ENCODE measurements at regions not wholly inside any gene's neighbourhood (a gene's known extent, or its start where the extent isn't known, plus 50 kb on each side); places are given as distances from the start of the nearest gene placed in this dataset.

DNA sequence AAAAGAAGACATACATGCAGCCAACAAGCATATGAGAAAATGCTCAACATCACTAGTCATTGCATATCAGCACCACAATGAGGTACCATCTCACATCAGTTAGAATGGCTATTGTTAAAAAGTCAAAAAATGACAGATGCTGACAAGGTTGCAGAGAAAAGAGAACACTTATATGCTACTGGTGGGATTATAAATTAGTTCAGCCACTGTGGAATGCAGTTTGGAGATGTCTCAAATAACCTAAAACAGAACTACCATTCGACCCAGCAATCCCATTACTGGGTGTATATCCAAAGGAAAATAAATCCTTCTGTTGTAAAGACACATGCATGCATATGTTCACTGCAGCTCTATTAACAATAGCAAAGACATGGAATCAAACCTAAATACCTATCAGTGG, 238.4 kb downstream of the KCNC2 start:
- H3K4me3 Mint-ChIP-seq = no peak overlapping the region
- no peaks in the 10 kb centered on the region for H3K4me1 Mint-ChIP-seq
- H3K27ac Mint-ChIP-seq = no peak overlapping the region
- CTCF ChIA-PET = no interaction called here
- H3K36me3 Mint-ChIP-seq (ENCODE audit: low read depth) = no peaks in the 10 kb centered on the region
- H3K27me3 Mint-ChIP-seq = no peaks in the 10 kb centered on the region
- POLR2A ChIA-PET = no interaction called here
- H3K9me3 Mint-ChIP-seq = peaks cover 2% of the 10 kb centered on the region
- no peak for DNase-seq

DNA sequence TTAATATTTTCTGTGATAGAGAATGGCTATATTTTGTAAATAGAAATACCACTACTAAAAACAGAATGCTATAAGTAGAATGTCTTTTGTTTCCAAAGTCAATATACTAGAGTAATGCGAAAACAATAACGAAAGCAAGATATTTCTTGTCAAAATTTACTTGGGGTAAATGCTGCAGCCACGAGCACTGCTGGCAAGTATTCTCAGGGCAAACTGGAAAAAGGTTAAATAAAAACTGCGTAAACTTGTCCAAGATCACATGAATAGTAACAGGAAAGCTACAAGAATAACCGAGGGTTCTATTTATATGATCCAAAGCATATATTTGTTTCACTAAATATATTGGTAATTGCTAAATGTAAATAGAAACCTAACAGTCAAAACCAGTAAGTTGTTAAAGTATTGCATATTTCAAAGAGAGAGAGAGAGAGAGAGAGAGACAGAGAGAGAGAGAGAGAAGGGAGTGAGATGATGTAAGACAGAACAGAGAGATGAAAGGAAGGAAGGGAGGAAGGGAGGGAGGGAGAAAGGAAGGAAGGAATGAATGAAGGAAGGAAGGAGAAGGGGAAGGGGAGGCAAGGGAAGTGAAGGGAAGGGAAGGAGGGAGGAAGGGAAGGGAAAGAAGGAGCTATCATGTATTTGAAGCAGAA, 231.7 kb downstream of the KCNC2 start:
- no peak for DNase-seq
- H3K4me3 Mint-ChIP-seq = no peak overlapping the region
- ChIA-PET CTCF (no interaction called here), POLR2A (no interaction called here)
- H3K36me3 Mint-ChIP-seq (ENCODE audit: low read depth) = no peaks in the 10 kb centered on the region
- no peaks in the 10 kb centered on the region for H3K27me3 Mint-ChIP-seq
- H3K9me3 Mint-ChIP-seq = peaks cover 2% of the 10 kb centered on the region
- no peaks in the 10 kb centered on the region for H3K4me1 Mint-ChIP-seq
- H3K27ac Mint-ChIP-seq = no peak overlapping the region

DNA sequence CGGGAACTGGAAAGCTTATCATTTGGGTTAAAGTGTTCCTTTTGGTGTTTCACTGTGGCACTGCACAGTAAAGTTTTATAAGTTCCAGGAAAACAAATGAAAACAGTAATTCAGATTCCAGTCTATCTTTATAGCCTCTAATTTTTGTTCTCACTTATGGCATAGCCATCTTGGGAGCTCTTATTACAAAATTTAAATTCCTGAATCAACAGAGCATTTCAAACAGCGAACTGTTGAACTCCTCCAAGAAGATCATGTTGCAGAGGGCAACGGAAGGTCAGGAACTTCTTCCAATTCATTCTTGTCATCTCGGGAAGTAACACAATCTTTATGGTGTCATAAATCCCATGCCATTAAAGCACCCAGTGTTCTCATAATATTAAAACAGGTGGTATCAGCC, 229.1 kb downstream of the KCNC2 start:
- H3K4me3 Mint-ChIP-seq = no peak overlapping the region
- H3K4me1 Mint-ChIP-seq = no peaks in the 10 kb centered on the region
- POLR2A ChIA-PET = no interaction called here
- no peaks in the 10 kb centered on the region for H3K27me3 Mint-ChIP-seq
- H3K27ac Mint-ChIP-seq = no peak overlapping the region
- no peak for DNase-seq
- H3K9me3 Mint-ChIP-seq = no peaks in the 10 kb centered on the region
- CTCF ChIA-PET = no interaction called here
- no peaks in the 10 kb centered on the region for H3K36me3 Mint-ChIP-seq (ENCODE audit: low read depth)

DNA sequence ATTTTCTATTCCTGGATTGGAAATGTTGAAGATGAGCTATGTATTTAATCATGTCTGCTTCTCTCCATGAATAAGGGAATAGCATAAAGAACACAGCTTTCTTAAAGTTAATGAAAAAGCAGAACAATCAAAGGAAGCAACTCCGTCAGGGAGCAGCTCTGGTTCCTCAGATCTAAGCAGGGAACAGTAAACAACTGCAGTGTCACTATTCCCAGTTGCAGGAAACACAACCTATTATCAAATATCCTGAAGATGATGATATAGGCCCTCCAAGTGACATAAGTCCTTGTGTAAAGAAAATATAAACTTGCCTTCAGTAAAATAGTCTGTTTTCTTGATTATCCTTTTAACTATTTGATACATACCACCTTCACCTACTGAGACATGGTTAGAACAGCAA, 228.1 kb downstream of the KCNC2 start:
- Mint-ChIP-seq H3K9me3 (no peaks in the 10 kb centered on the region), H3K4me3 (no peak overlapping the region), H3K27me3 (no peaks in the 10 kb centered on the region), H3K4me1 (no peaks in the 10 kb centered on the region), H3K27ac (no peak overlapping the region), H3K36me3 (ENCODE audit: low read depth) (no peaks in the 10 kb centered on the region)
- CTCF ChIA-PET = no interaction called here
- POLR2A ChIA-PET = no interaction called here
- DNase-seq = no peak

DNA sequence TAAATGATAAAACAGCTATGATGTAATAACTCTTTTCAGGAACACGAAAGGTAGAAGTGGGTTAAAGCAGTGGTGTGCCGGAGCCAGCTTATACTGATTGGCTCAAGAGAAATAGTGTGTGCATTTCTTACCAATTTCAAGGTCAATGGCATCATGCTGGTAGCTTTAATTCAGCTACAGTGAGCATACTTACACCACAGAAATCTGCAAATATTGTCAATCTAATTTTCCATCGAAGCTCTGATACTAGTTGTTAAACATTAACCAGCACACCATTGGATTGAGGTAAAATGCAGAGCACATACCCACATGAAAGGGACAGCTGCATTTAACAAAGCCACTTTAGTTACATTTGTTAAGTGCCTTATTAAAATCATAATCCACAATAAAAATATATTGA, 225.7 kb downstream of the KCNC2 start:
- POLR2A ChIA-PET = no interaction called here
- Mint-ChIP-seq H3K4me1 (no peaks in the 10 kb centered on the region), H3K27ac (no peak overlapping the region), H3K9me3 (no peaks in the 10 kb centered on the region), H3K36me3 (ENCODE audit: low read depth) (no peaks in the 10 kb centered on the region), H3K4me3 (no peak overlapping the region), H3K27me3 (no peaks in the 10 kb centered on the region)
- no peak for DNase-seq
- CTCF ChIA-PET = interaction anchor here (0.5 kb wide), 1 partner anchor 497 kb away, joined by 3 read pairs; no protein-coding TSS in a partner anchor

DNA sequence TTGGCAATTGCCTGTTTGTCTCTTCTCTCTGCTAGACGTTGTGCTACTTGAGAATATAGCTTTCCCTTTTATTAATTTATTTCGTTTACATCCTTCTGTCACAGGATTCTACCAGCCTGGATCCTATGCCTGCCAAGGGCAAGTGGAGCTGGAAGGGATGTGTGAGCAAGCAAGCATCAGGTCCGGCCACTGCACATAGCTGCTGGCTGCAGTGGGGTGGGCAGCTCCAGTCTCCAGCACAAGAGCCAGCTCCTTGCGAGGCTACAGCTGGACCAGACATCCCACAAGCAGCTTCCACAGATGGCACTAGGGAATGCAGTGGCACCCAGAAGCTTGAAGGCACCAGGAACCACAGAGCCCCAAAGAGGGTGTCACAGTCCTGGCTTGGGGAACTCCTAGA, 225.0 kb downstream of the KCNC2 start:
- no peaks in the 10 kb centered on the region for H3K4me1 Mint-ChIP-seq
- H3K36me3 Mint-ChIP-seq (ENCODE audit: low read depth) = no peaks in the 10 kb centered on the region
- no peak for DNase-seq
- no peak overlapping the region for H3K27ac Mint-ChIP-seq
- no peaks in the 10 kb centered on the region for H3K9me3 Mint-ChIP-seq
- no peaks in the 10 kb centered on the region for H3K27me3 Mint-ChIP-seq
- H3K4me3 Mint-ChIP-seq = no peak overlapping the region
- ChIA-PET POLR2A (no interaction called here), CTCF (no interaction called here)

DNA sequence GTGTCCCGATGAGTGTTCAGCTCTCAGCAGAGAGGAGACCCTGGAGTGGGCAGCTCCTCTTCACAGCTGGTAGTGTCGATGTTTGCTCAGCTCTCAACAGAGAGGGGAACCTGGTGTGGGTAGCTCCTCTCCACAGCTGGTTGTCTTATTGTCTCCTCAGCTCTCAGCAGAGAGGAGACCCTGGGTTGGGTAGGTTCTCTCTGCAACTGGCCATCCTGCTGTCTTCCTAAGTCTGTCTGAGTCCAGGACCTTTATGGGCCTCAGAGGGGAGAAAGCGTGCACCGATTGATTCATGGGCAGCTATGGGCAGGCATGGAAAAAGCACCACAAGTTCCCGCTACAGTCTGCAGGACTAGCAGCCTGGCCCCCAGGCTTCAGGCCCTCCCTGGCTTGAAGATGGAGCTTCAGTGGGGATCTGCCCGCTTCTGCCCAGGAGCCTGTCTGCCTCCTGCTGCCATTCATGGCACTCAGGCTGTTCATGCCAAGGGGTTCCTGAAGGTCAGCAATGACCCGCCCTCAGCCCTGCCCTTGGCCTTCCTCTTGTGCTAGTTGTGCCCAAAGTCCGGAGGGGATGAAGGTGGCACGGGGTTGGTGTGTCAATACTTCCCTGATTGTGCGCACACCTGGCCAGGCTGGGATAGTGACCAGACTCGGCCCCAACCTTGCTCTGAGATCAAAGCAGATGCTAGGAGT, 224.2 kb downstream of the KCNC2 start:
- Mint-ChIP-seq H3K36me3 (ENCODE audit: low read depth) (no peaks in the 10 kb centered on the region), H3K4me1 (no peaks in the 10 kb centered on the region), H3K9me3 (no peaks in the 10 kb centered on the region), H3K27ac (no peak overlapping the region), H3K27me3 (no peaks in the 10 kb centered on the region), H3K4me3 (no peak overlapping the region)
- ChIA-PET CTCF (no interaction called here), POLR2A (no interaction called here)
- no peak for DNase-seq

DNA sequence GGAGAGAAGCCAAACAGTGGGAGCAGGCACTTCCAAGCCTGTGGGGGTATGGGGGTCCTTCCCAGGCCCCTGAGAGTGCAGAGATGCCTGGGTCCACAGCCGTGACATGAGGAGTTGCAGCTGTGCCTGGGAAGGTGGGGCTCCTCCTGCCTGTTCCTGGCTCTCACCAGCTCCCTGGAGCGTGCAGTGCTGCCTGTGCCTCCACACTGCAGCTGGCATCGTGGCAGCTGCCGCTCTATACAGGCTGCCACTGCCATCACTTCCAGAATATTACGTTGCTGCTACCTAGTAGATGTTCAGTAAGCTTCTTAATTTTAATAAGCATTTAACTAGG, 223.7 kb downstream of the KCNC2 start:
- CTCF ChIA-PET = no interaction called here

DNA sequence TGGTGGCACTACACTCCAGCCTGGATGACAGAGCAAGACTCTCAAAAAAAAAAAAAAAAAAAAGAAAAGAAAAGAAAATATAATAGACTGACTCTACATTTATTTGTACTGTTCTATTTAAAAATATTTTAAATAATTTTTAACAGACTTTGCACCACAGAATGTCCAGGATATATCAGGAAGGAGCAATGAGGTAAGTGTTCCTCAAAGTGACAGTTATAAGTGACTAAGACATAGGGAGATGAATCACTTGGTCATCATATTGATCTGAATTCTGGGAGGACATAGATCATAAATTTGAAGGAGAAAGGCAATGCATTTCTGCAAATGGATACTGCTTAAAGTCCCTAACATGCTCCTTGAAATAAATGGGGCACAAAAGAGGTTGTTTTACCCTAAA, 221.5 kb downstream of the KCNC2 start:
- DNase-seq = no peak

More for the DNA sequence above, 223.7 kb downstream of the KCNC2 start:
- POLR2A ChIA-PET = no interaction called here
- Mint-ChIP-seq H3K4me3 (no peak overlapping the region), H3K27ac (no peak overlapping the region), H3K36me3 (ENCODE audit: low read depth) (no peaks in the 10 kb centered on the region), H3K4me1 (no peaks in the 10 kb centered on the region), H3K9me3 (no peaks in the 10 kb centered on the region), H3K27me3 (no peaks in the 10 kb centered on the region)
- DNase-seq = no peak

More for the DNA sequence above, 221.5 kb downstream of the KCNC2 start:
- Mint-ChIP-seq H3K9me3 (no peaks in the 10 kb centered on the region), H3K27me3 (no peaks in the 10 kb centered on the region), H3K36me3 (ENCODE audit: low read depth) (no peaks in the 10 kb centered on the region), H3K27ac (no peak overlapping the region), H3K4me3 (no peak overlapping the region), H3K4me1 (no peaks in the 10 kb centered on the region)
- ChIA-PET POLR2A (no interaction called here), CTCF (no interaction called here)

Measured in activated CD4-positive, alpha-beta memory T cell treated with anti-CD3 and anti-CD28 coated beads, Interleukin-2, amount 10 ng/mL, durations not matched to agents 7 days and 5 days (primary cell).